Stimulated activated memory B cell treated with anti-CD40 and anti-IgM and Interleukin-4, amounts not matched to agents 10 μg/mL and 1 μg/mL and 100 μg/mL, for 72 hours (primary cell): ENCODE measurements at regions not wholly inside any gene's neighbourhood (a gene's known extent, or its start where the extent isn't known, plus 50 kb on each side); places are given as distances from the start of the nearest gene placed in this dataset.

Experiments used
- ATAC-seq: fragments of 150-1000 bp; cut with Tn5 transposase; 2 replicates; pipeline ENCODE4 v1.10.0; 2021
- H3K27ac Mint-ChIP-seq: one replicate; pipeline ENCODE4 v1.8.0; 2022; ENCODE audit warnings: mild to moderate bottlenecking, mixed read lengths
- H3K27me3 Mint-ChIP-seq: one replicate; pipeline ENCODE4 v1.8.0; 2022; ENCODE audit warnings: mixed read lengths
- H3K36me3 Mint-ChIP-seq: one replicate; pipeline ENCODE4 v1.8.0; 2022; ENCODE audit warnings: mixed read lengths
- H3K4me1 Mint-ChIP-seq: one replicate; pipeline ENCODE4 v1.8.0; 2022; ENCODE audit warnings: mixed read lengths
- H3K4me3 Mint-ChIP-seq: one replicate; pipeline ENCODE4 v1.8.0; 2022; ENCODE audit warnings: mild to moderate bottlenecking, moderate library complexity, mixed read lengths
- H3K9me3 Mint-ChIP-seq: one replicate; pipeline ENCODE4 v1.8.0; 2022; ENCODE audit warnings: mixed read lengths

DNA sequence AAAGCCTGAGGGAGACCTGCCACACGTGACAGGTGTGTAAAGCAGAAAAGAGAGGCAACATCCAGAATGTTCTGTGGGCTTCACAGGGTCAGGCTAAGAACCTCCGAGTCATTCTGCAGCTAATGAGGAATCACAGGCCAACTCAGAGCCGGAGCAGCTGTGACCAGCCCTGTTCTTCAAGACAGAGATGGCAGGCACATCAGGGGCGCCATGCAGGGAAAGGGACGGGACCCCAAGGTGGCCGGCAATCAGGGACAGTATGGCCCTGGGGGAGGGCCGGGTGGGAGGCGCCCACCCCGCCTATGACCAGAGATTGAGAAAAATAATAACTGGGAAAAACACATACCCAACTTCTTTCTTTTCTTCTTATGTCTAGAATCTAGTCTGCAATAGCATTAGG is 316.7 kb upstream of the SALL3 start:
- H3K4me1 Mint-ChIP-seq, result no peaks in the 10 kb centered on the region
- no peaks in the 10 kb centered on the region for H3K36me3 Mint-ChIP-seq
- no peaks in the 10 kb centered on the region for H3K9me3 Mint-ChIP-seq
- peak; percentile 50 for ATAC-seq
- peaks cover 13% of the 10 kb centered on the region for H3K27me3 Mint-ChIP-seq
- H3K4me3 Mint-ChIP-seq, result no peak overlapping the region
- no peak overlapping the region for H3K27ac Mint-ChIP-seq

- Mint-ChIP-seq H3K27ac (no peak overlapping the region), H3K36me3 (no peaks in the 10 kb centered on the region), H3K4me3 (no peak overlapping the region)
Observed at GRCh38 chr18:78664048-78664447, 315.6 kb upstream of the SALL3 start.

DNA sequence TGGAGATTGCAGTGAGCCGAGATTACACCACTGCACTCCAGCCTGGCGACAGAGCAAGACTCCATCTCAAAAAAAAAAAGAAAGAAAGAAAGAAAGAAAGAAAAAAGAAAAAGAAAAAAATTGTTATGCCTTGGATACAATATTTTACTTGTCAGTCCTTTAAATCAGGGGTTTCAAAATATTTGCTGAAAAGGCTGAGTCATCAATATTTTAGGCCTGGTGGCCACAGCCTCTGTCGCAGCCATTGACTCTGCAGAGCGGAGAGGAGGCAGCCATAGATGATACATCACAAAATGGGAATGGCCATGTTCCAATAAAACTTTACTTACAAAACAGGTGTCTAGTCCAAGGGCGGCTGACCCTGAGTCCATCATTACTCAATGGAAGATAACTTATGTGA is 314.8 kb upstream of the SALL3 start:
- Mint-ChIP-seq H3K4me1 (no peaks in the 10 kb centered on the region), H3K36me3 (no peaks in the 10 kb centered on the region)
- no peak for ATAC-seq

More at GRCh38 chr18:78664048-78664447, 315.6 kb upstream of the SALL3 start:
- H3K27me3 Mint-ChIP-seq, result peaks cover 13% of the 10 kb centered on the region
- H3K9me3 Mint-ChIP-seq, result no peaks in the 10 kb centered on the region
- no peak for ATAC-seq
- no peaks in the 10 kb centered on the region for H3K4me1 Mint-ChIP-seq

GRCh38 chr18:78665644-78666043 is 314.0 kb upstream of the SALL3 start:
- Mint-ChIP-seq H3K4me3 (no peak overlapping the region), H3K27me3 (peaks cover 4% of the 10 kb centered on the region), H3K27ac (no peak overlapping the region), H3K36me3 (no peaks in the 10 kb centered on the region), H3K9me3 (no peaks in the 10 kb centered on the region), H3K4me1 (no peaks in the 10 kb centered on the region)
- no peak for ATAC-seq

More for the DNA sequence above, 314.8 kb upstream of the SALL3 start:
- Mint-ChIP-seq H3K27me3 (peaks cover 12% of the 10 kb centered on the region), H3K9me3 (no peaks in the 10 kb centered on the region), H3K27ac (no peak overlapping the region), H3K4me3 (no peak overlapping the region)

DNA sequence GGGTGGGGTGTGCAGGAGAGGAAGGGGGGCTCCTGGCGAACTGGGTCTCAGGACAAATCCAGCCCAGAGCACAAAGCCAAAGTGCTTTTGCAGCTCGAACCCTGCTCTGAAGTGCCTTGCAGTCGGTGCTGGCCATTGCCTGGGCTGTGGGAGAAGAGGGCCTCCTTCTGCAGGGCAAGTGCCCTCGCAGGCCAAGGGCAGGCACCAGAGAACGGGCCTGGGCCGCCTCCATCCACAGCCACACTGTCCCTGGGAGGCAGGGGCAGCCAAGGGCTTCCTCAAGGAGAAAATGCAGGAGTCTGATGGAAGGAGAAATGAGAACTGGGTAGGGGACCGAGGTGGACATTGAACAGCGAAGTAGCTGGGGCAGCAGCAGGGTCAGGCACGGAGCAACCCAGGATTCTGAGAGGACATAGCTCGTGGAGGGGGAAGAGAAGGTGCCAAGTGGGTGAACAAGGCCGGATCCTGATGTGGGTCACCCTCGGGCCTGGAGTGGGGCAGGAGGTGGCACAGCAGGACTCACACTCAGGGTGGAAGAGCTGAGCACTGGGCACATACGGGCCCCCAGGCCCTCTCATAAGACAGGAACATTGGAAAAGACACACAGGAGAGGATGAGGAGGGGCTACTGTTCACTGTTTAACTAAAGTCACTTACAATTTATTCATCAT is 312.8 kb upstream of the SALL3 start:
- Mint-ChIP-seq H3K4me1 (no peaks in the 10 kb centered on the region), H3K9me3 (no peaks in the 10 kb centered on the region), H3K4me3 (no peak overlapping the region), H3K27ac (no peak overlapping the region), H3K27me3 (no peaks in the 10 kb centered on the region), H3K36me3 (no peaks in the 10 kb centered on the region)
- ATAC-seq, result peak; percentile 28

DNA sequence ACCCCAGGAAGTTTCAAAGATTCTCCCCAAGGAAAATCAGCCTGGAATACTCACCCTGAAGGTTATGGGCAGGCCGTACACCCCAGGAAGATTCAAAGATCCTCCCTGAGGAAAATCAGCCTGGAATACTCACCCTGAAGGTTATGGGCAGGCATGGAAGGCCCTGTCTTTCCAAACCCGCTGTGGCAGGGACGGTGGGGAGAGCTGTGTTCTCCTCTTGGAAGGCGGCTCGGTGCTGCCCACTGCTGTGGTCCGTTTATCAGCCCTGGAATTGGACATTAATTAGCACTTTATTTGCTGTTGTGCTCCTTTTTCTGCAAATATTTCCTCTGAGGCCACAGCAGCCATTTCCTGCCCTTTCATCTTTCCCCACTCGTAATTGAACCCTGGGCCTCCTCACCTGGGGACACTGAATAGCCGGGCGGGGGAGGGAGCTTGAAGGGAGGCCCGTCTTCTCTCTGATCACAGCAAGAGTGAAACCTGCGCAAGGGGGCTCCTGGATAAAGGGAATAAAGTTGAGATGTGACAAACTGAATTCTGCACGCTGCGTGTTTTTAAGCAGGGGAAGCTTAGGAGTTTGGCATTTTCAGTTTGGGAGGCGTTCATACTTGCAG is 308.7 kb upstream of the SALL3 start:
- no peaks in the 10 kb centered on the region for H3K4me1 Mint-ChIP-seq
- ATAC-seq, result no peak
- no peaks in the 10 kb centered on the region for H3K9me3 Mint-ChIP-seq
- no peaks in the 10 kb centered on the region for H3K36me3 Mint-ChIP-seq
- H3K4me3 Mint-ChIP-seq, result no peak overlapping the region
- H3K27ac Mint-ChIP-seq, result no peak overlapping the region
- no peaks in the 10 kb centered on the region for H3K27me3 Mint-ChIP-seq

DNA sequence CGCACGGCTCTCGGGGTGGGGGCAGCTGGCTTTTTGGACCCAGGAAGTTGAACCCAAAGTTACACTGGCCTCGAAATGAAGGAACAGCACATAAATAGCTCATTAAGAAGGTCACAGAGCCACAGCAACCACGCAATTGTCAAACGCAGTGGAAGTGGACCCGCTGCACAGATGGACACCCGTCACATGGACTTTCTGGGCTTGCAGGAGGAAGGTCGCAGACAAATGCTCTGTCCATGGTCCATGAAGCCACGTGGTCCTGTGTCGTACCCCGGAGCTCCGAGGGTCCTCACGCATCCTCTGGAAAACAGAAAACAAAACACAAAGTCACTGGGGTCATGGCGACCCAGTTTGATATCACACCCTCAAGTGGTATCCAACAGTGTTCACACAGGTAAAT is 308.1 kb upstream of the SALL3 start:
- H3K27ac Mint-ChIP-seq, result no peak overlapping the region
- no peak overlapping the region for H3K4me3 Mint-ChIP-seq
- H3K4me1 Mint-ChIP-seq, result no peaks in the 10 kb centered on the region
- ATAC-seq, result no peak
- H3K36me3 Mint-ChIP-seq, result no peaks in the 10 kb centered on the region
- H3K9me3 Mint-ChIP-seq, result no peaks in the 10 kb centered on the region
- H3K27me3 Mint-ChIP-seq, result no peaks in the 10 kb centered on the region

DNA sequence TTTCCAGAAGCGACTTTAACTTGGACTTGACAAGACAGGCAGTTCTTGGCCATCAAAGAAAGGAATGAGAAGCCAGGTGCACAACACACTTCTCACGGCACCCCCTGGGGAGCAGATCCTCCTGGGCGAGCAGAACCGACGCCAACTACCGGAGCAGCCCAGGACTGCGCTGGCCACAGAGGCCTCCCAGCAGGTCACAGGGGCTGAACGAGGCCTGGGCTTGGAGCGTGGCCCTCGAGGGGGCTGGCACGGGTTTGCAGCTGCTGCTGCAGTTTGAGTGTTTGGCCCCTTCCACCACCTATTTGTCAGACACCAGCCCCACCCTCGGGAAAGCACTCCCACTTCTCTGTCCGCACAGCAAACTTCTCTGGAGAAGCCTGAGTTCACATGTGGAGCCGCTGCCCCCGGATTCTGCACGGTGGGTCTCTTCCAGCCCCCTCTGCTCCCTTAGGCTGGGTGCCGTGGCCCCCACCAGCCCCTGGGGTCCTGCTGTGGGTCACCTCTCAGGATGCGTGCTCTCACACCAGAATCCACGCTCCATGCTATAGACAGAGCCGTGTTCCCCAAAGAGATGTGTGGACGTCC is 306.7 kb upstream of the SALL3 start:
- no peaks in the 10 kb centered on the region for H3K9me3 Mint-ChIP-seq
- no peak overlapping the region for H3K4me3 Mint-ChIP-seq
- no peaks in the 10 kb centered on the region for H3K4me1 Mint-ChIP-seq
- H3K36me3 Mint-ChIP-seq, result no peaks in the 10 kb centered on the region
- no peak overlapping the region for H3K27ac Mint-ChIP-seq
- H3K27me3 Mint-ChIP-seq, result no peaks in the 10 kb centered on the region
- ATAC-seq, result no peak

DNA sequence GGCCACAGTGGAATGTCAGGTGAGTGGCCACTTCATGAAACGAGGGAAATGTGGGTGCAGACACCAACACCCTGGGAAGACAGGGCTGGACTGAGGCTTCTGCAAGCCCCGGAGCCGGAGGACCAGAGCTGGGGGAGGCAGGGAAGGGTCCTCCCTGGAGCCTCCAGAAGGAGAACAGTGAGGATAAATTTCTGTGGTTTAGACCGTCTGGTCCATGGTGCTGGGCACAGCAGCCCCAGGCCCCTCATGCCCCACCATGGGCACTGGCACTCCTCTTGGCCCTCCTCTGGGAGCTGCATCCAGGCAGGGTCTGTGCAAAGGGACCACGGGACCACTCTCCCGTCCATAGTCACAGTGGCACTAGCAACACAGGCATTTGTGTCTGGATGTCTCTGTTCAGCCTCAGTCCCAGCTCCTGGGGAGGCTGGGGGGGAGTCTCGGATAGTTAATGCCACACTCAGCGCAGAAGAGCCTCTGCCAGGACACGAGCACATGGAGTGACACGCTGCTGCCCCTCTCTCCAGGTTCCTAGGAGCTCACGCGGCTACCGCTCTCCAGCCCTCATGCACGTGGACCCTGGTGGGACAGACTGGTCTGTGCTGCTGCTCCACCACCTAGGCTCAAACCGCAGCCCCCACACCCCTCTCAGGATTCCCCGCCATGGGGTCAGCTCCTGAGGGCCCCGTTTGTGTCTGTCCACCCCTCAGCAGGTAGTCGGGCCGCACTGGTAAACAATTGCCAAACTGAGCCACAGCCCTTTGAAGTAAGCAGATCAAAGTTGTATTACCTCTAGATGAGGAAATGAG is 305.9 kb upstream of the SALL3 start:
- Mint-ChIP-seq H3K9me3 (no peaks in the 10 kb centered on the region), H3K27me3 (no peaks in the 10 kb centered on the region), H3K4me3 (no peak overlapping the region), H3K36me3 (no peaks in the 10 kb centered on the region), H3K4me1 (no peaks in the 10 kb centered on the region), H3K27ac (no peak overlapping the region)
- no peak for ATAC-seq

DNA sequence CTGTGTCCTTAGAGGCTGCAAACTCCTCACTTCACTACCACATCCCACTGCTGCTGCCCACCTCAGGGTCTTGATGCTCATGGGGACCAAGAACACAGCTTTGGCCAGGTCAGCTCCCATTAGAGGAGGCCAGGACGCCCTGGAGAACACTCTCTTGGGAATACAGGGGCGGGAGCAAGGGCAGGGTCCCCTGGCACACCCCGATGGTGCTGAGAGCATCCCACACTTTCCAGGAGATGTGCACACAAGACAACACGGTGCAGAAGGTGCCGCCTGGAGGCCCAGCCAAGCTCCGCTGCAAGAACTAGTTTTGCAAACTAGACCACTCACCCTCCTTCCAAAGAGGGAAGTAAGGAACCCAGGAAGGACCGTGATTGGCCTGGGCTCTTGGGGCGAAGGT is 304.4 kb upstream of the SALL3 start:
- Mint-ChIP-seq H3K4me3 (no peak overlapping the region), H3K9me3 (no peaks in the 10 kb centered on the region), H3K36me3 (no peaks in the 10 kb centered on the region), H3K27me3 (no peaks in the 10 kb centered on the region), H3K4me1 (no peaks in the 10 kb centered on the region), H3K27ac (no peak overlapping the region)
- no peak for ATAC-seq

DNA sequence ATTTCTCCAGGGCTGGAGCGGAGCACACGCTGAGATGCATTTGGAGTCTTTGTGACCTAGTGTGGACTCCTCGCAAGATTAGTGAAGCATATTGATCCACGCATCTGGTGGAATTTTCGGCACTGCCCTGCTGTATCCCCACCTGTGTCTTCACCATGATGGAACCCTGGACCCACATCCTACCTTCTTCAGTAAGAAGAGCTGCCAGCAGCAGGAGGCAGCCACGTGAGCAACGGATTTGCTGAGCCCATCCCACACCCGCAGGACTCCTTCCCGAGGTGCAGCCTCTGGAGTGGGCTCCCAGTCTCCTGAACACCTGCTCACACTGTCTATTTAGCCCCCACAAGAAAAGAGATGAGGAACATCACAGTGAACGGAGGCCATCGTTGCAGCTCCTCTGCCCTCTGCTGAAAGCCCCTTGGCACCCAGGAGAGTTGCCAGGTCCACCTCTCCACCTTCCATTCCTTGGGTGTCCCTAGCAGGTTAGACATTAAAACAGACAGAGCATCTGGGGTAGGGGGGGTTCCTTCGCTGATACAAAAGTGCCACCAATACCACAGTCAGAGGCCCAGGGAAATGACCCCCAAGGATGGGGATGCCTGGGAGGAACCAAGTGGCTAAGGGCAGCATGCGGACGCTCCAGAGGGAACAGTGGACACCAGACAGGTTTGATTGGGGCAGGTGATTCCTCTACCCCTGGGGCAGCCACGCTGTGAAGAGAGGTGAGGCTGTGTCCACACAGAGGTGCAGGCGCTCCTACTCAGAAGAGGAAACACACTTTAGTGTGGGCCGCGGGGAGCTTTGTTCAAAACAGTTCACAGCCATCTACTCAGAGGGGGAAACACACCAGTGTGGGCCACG is 302.8 kb upstream of the SALL3 start:
- Mint-ChIP-seq H3K4me1 (no peaks in the 10 kb centered on the region), H3K4me3 (no peak overlapping the region), H3K27me3 (no peaks in the 10 kb centered on the region), H3K36me3 (no peaks in the 10 kb centered on the region), H3K9me3 (no peaks in the 10 kb centered on the region), H3K27ac (no peak overlapping the region)
- no peak for ATAC-seq

DNA sequence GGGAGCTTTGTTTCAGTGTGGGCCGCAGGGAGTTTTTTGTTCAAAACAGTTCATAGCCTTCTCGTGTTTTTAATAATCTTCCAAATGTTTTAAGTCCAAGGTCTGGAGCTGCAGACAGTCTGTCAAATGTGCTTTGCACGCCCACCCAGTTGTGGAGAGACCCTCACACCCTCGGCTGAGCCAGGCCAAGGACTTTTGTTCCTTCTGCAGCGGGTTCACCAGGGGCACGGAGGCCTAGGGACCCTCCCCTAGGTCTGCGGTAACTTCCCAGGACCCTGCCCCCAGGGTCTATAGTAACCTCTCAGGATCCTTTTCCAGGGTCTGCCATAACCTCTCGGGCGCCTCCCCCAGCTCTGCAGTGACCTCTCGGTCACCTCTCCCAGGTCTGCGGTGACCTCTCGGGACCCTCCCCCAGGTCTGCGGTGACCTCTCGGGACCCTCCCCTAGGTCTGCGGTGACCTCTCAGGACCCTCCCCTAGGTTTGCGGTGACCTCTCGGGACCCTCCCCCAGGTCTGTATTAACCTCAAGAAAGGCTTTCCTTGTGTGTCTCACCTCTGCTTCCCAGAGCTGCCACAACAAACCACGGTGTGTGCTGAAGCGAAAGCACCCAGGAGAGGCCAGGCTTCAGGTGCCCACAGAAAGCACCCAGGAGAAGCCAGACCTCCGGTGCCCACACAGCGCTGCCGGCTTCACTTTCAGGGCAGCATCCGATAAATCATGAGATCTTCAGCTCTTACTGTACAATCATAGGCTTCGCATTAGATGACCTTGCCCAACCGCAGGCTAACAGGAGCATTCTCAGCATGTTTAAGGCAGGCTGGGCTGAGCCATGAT is 301.9 kb upstream of the SALL3 start:
- Mint-ChIP-seq H3K27ac (no peak overlapping the region), H3K27me3 (no peaks in the 10 kb centered on the region), H3K9me3 (no peaks in the 10 kb centered on the region), H3K4me3 (no peak overlapping the region), H3K4me1 (no peaks in the 10 kb centered on the region), H3K36me3 (no peaks in the 10 kb centered on the region)
- no peak for ATAC-seq

- Mint-ChIP-seq H3K36me3 (no peaks in the 10 kb centered on the region), H3K27ac (no peak overlapping the region), H3K4me3 (no peak overlapping the region), H3K4me1 (no peaks in the 10 kb centered on the region), H3K9me3 (no peaks in the 10 kb centered on the region), H3K27me3 (no peaks in the 10 kb centered on the region)
- ATAC-seq, result no peak
Observed at GRCh38 chr18:78678318-78678695, 301.3 kb upstream of the SALL3 start.

DNA sequence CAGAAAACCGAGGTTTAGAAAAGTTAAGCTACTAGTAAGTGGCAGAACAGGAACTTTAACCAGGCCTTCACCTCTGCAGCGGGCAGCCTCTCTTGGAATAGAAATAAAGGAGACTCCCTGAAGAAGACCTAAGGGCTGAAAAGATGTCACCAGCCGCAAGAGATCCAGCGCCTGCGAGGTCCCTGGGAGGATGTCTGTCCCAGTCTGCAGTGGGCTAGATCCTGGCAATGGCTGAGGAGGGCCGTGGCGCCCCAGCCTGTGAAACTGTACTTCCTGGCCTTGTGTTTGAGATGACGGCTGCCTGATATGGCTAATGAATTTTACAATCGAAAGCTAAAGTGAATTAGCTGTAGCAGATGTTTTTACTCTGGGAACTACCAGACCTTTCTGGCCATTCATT is 300.6 kb upstream of the SALL3 start:
- Mint-ChIP-seq H3K9me3 (no peaks in the 10 kb centered on the region), H3K36me3 (no peaks in the 10 kb centered on the region), H3K27ac (no peak overlapping the region), H3K4me3 (no peak overlapping the region), H3K4me1 (no peaks in the 10 kb centered on the region), H3K27me3 (no peaks in the 10 kb centered on the region)
- ATAC-seq, result no peak
